SH-SY5Y (cell line): ENCODE measurements at regions not wholly inside any gene's neighbourhood (a gene's known extent, or its start where the extent isn't known, plus 50 kb on each side); places are given as distances from the start of the nearest gene placed in this dataset.

Source experiments
- GATA2 ChIP-seq: IDR thresholded peaks from 2 replicates; pipeline ENCODE4 v1.6.1; 2011; ENCODE audit warnings: mild to moderate bottlenecking, low read depth, low read length
- GATA3 ChIP-seq: IDR thresholded peaks from 2 replicates; pipeline ENCODE4 v1.6.1; 2011; ENCODE audit warnings: low read depth, mild to moderate bottlenecking, low read length, moderate library complexity

GRCh38 chr18:39435996-39436395 lies 1870.4 kb upstream of the CELF4 start:
- TF ChIP-seq GATA2 (no peak), GATA3 (no peak)
